GM12878 (cell line): ENCODE measurements at regions not wholly inside any gene's neighbourhood (a gene's known extent, or its start where the extent isn't known, plus 50 kb on each side); places are given as distances from the start of the nearest gene placed in this dataset.

Source experiments
- BACH1 ChIP-seq: fragments of 450-650 bp; IDR thresholded peaks from 2 replicates; pipeline ENCODE4 v1.6.1; 2017; ENCODE audit warnings: mild to moderate bottlenecking, borderline replicate concordance
- ESRRA ChIP-seq: IDR thresholded peaks from 2 replicates; pipeline ENCODE4 v1.6.1; 2012; ENCODE audit warnings: mild to moderate bottlenecking, low read length, improper control_type of control experiment
- POLR2A ChIP-seq: IDR thresholded peaks from 2 replicates; pipeline ENCODE4 v1.6.1; 2011; ENCODE audit warnings: low read depth, mild to moderate bottlenecking, low read length
- RAD21 ChIP-seq: IDR thresholded peaks from 2 replicates; pipeline ENCODE4 v1.6.1; 2011; ENCODE audit warnings: mild to moderate bottlenecking, low read depth, low read length, moderate library complexity; ENCODE audit not compliant: insufficient read depth
- ZNF24 ChIP-seq: fragments of 450-650 bp; IDR thresholded peaks from 2 replicates; pipeline ENCODE4 v1.6.1; 2017; ENCODE audit warnings: antibody characterized with exemption, mild to moderate bottlenecking
- TF ChIP-seq, protein P1 (sequence below), 3 experiments: IDR thresholded peaks in 2 of 3; conservative IDR thresholded peaks in 1 of 3; 2 replicates each; pipeline ENCODE4 v1.5.1; 2011; ENCODE audit warnings: low read depth in 3 of 3, low read length in 3 of 3, mild to moderate bottlenecking in 3 of 3, control low read depth in 2 of 3, moderate library complexity in 2 of 3, inconsistent platforms in 1 of 3, mixed read lengths in 1 of 3; ENCODE audit not compliant: control insufficient read depth in 2 of 3, insufficient read depth in 1 of 3; ENCODE audit errors: extremely low read depth in 1 of 3
- TF ChIP-seq, protein P2 (sequence below): IDR thresholded peaks from 2 replicates; pipeline ENCODE4 v1.6.1; 2012; ENCODE audit warnings: mild to moderate bottlenecking, low read depth, low read length

- TF ChIP-seq POLR2A (no peak), RAD21 (no peak), BACH1 (no peak), ZNF24 (no peak), ESRRA (no peak)
- TF ChIP-seq, protein P1, sequence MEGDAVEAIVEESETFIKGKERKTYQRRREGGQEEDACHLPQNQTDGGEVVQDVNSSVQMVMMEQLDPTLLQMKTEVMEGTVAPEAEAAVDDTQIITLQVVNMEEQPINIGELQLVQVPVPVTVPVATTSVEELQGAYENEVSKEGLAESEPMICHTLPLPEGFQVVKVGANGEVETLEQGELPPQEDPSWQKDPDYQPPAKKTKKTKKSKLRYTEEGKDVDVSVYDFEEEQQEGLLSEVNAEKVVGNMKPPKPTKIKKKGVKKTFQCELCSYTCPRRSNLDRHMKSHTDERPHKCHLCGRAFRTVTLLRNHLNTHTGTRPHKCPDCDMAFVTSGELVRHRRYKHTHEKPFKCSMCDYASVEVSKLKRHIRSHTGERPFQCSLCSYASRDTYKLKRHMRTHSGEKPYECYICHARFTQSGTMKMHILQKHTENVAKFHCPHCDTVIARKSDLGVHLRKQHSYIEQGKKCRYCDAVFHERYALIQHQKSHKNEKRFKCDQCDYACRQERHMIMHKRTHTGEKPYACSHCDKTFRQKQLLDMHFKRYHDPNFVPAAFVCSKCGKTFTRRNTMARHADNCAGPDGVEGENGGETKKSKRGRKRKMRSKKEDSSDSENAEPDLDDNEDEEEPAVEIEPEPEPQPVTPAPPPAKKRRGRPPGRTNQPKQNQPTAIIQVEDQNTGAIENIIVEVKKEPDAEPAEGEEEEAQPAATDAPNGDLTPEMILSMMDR (IDR thresholded peaks at IDR 0.05 in 2 of 3, conservative IDR thresholded peaks at IDR 0.05 in 1 of 3; ENCODE audit: control insufficient read depth in 2 of 3, extremely low read depth in 1 of 3, insufficient read depth in 1 of 3, low read depth in 3 of 3, low read length in 3 of 3), result no peak
- TF ChIP-seq, protein P2, sequence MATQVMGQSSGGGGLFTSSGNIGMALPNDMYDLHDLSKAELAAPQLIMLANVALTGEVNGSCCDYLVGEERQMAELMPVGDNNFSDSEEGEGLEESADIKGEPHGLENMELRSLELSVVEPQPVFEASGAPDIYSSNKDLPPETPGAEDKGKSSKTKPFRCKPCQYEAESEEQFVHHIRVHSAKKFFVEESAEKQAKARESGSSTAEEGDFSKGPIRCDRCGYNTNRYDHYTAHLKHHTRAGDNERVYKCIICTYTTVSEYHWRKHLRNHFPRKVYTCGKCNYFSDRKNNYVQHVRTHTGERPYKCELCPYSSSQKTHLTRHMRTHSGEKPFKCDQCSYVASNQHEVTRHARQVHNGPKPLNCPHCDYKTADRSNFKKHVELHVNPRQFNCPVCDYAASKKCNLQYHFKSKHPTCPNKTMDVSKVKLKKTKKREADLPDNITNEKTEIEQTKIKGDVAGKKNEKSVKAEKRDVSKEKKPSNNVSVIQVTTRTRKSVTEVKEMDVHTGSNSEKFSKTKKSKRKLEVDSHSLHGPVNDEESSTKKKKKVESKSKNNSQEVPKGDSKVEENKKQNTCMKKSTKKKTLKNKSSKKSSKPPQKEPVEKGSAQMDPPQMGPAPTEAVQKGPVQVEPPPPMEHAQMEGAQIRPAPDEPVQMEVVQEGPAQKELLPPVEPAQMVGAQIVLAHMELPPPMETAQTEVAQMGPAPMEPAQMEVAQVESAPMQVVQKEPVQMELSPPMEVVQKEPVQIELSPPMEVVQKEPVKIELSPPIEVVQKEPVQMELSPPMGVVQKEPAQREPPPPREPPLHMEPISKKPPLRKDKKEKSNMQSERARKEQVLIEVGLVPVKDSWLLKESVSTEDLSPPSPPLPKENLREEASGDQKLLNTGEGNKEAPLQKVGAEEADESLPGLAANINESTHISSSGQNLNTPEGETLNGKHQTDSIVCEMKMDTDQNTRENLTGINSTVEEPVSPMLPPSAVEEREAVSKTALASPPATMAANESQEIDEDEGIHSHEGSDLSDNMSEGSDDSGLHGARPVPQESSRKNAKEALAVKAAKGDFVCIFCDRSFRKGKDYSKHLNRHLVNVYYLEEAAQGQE, result no peak
Observed at GRCh38 chr22:47695176-47695575, 932.7 kb downstream of the TBC1D22A start.
